Caco-2 (cell line): ENCODE measurements at regions not wholly inside any gene's neighbourhood (a gene's known extent, or its start where the extent isn't known, plus 50 kb on each side); places are given as distances from the start of the nearest gene placed in this dataset.
"Not testable (repeated sequence)": the region's sequence is repeated elsewhere in the genome, so short reads cannot be mapped to it uniquely, and the experiment has no call there.

Experiments
- BruUV-seq: library from RNA; stranded (reverse); fragments of 400-500 nt; replicated peaks from 2 replicates; lab custom pipeline; 2021; lab: Mats Ljungman, UMichigan
- CTCF ChIA-PET: fragments of 300-600 bp; sonication (Branson Sonifier 250); formaldehyde crosslinking; loops from one replicate; lab custom pipeline; 2022; ENCODE audit warnings: antibody characterized with exemption; lab: Charles Lee
- POLR2A ChIA-PET: fragments of 300-600 bp; sonication (Branson Sonifier 250); formaldehyde crosslinking; loops from one replicate; lab custom pipeline; 2022; ENCODE audit warnings: antibody characterized with exemption; lab: Charles Lee
- DNase-seq, 2 experiments: peaks; one replicate each; pipeline versions ENCODE4 v3.0.0 to v3.0.0-alpha.2; 2020 to 2022
- H3K27me3 ChIP-seq: replicated peaks from 2 replicates; pipeline ENCODE4 v1.6.0; 2011; ENCODE audit warnings: low read length; ENCODE audit not compliant: control insufficient read depth, insufficient read depth
- H3K36me3 ChIP-seq: 2 replicates; pipeline ENCODE4 v1.5.1; 2011; ENCODE audit warnings: low read length; ENCODE audit not compliant: control insufficient read depth, insufficient read depth
- H3K4me1 ChIP-seq: fragments of 250-450 bp; sonication (Bioruptor Pico); 2 replicates; pipeline ENCODE4 v1.5.1; 2020; ENCODE audit warnings: mild to moderate bottlenecking
- H3K4me3 ChIP-seq: 2 replicates; pipeline ENCODE4 v1.5.1; 2011; ENCODE audit warnings: low read depth, mild to moderate bottlenecking, control low read depth, low read length
- H3K9me3 ChIP-seq: fragments of 250-450 bp; sonication (Bioruptor Pico); 2 replicates; pipeline ENCODE4 v1.5.1; 2020; ENCODE audit warnings: mild to moderate bottlenecking, moderate library complexity
- H3K27ac Mint-ChIP-seq: one replicate; pipeline ENCODE4 v1.8.0; 2022; ENCODE audit warnings: mixed read lengths; ENCODE audit not compliant: unreplicated experiment
- H3K27me3 Mint-ChIP-seq: one replicate; pipeline ENCODE4 v1.8.0; 2022; ENCODE audit warnings: mixed read lengths; ENCODE audit not compliant: insufficient read depth, unreplicated experiment
- H3K36me3 Mint-ChIP-seq: one replicate; pipeline ENCODE4 v1.8.0; 2022; ENCODE audit warnings: mild to moderate bottlenecking, mixed read lengths; ENCODE audit not compliant: insufficient read depth, unreplicated experiment
- H3K4me1 Mint-ChIP-seq: one replicate; pipeline ENCODE4 v1.8.0; 2022; ENCODE audit warnings: low read depth, mixed read lengths; ENCODE audit not compliant: unreplicated experiment
- H3K4me3 Mint-ChIP-seq: one replicate; pipeline ENCODE4 v1.8.0; 2022; ENCODE audit warnings: mild to moderate bottlenecking, moderate library complexity, mixed read lengths; ENCODE audit not compliant: unreplicated experiment
- H3K9me3 Mint-ChIP-seq: one replicate; pipeline ENCODE4 v1.8.0; 2022; ENCODE audit warnings: mixed read lengths; ENCODE audit not compliant: unreplicated experiment
- intact Hi-C: fragments of 100-400 bp; cut with micrococcal nuclease; formaldehyde crosslinking; loops from one replicate; pipeline ENCODE4 v1.10.0; 2022; ENCODE audit not compliant: unreplicated experiment
- TF ChIP-seq, protein P1 (sequence below), 2 experiments: fragments of 200-600 bp in 1 of 2; IDR thresholded peaks; 1 replicate in 1 of 2; 2 replicates in 1 of 2; pipeline versions ENCODE4 v1.5.1 to v1.8.0; 2011 to 2022; ENCODE audit warnings: antibody characterized with exemption in 1 of 2, control low read depth in 1 of 2, inconsistent platforms in 1 of 2, low read depth in 1 of 2, low read length in 1 of 2, mild to moderate bottlenecking in 1 of 2, moderate library complexity in 1 of 2; ENCODE audit not compliant: insufficient read depth in 1 of 2, severe bottlenecking in 1 of 2, unreplicated experiment in 1 of 2

DNA sequence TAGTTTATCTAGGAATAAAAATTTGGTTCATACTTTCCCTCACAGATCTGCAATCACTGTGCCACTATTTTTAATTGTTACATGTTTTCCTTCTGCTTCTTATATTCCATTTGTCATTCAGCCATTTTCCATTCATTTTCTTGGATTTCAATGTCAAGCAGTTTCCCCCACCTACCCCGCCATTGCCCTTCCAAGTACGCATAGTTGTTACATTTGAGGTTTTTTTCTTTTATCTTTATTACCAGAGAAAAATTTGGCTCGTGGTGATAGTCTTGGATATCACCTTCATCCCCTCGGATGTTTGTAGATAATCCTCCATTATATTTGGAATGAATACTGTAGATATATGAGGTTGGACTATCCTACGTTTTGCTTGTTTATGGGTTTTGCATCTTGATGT lies 159.7 kb downstream of the CRPPA start:
- no peak overlapping the region for H3K4me3 ChIP-seq
- Mint-ChIP-seq H3K27me3 (no peaks in the 10 kb centered on the region), H3K9me3 (no peaks in the 10 kb centered on the region), H3K4me1 (no peaks in the 10 kb centered on the region), H3K4me3 (no peak overlapping the region), H3K27ac (no peak overlapping the region), H3K36me3 (no peaks in the 10 kb centered on the region)
- no peaks in the 10 kb centered on the region for H3K27me3 ChIP-seq
- intact Hi-C loops, result no loop called here
- ChIA-PET CTCF (no interaction called here), POLR2A (no interaction called here)
- no peaks in the 10 kb centered on the region; the same call in 1 of the 2 replicates for H3K4me1 ChIP-seq
- H3K9me3 ChIP-seq, result no peaks in the 10 kb centered on the region
- no peaks in the 10 kb centered on the region for H3K36me3 ChIP-seq
- TF ChIP-seq, protein P1, sequence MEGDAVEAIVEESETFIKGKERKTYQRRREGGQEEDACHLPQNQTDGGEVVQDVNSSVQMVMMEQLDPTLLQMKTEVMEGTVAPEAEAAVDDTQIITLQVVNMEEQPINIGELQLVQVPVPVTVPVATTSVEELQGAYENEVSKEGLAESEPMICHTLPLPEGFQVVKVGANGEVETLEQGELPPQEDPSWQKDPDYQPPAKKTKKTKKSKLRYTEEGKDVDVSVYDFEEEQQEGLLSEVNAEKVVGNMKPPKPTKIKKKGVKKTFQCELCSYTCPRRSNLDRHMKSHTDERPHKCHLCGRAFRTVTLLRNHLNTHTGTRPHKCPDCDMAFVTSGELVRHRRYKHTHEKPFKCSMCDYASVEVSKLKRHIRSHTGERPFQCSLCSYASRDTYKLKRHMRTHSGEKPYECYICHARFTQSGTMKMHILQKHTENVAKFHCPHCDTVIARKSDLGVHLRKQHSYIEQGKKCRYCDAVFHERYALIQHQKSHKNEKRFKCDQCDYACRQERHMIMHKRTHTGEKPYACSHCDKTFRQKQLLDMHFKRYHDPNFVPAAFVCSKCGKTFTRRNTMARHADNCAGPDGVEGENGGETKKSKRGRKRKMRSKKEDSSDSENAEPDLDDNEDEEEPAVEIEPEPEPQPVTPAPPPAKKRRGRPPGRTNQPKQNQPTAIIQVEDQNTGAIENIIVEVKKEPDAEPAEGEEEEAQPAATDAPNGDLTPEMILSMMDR (IDR thresholded peaks at IDR 0.05; ENCODE audit: insufficient read depth in 1 of 2, low read depth in 1 of 2, low read length in 1 of 2, severe bottlenecking in 1 of 2, unreplicated experiment in 1 of 2), result no peak
- no peak for DNase-seq
- BruUV-seq, result no TSS peak

DNA sequence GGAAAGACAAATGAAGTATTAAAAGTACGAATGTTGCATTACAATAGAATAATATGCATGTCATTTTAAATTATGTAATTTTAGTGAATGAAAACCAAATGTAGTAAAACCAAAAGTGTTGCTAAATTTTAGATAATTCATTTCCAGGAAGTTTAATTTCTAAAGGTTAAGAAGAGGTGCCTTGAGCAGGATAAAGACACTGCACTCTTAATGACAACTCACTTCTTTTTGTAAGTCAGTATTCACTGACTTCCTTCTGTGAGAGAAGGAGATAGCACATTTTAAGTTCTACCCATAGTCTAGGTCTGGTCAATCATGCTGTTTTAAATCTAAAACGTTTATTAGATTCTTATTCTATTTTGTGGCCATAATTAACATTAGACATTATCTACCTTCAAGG lies 160.2 kb downstream of the CRPPA start:
- Mint-ChIP-seq H3K4me1 (no peaks in the 10 kb centered on the region), H3K9me3 (no peaks in the 10 kb centered on the region), H3K36me3 (no peaks in the 10 kb centered on the region), H3K4me3 (no peak overlapping the region), H3K27ac (no peak overlapping the region), H3K27me3 (no peaks in the 10 kb centered on the region)
- no peak for DNase-seq
- Histone ChIP-seq H3K9me3 (no peaks in the 10 kb centered on the region), H3K4me1 (no peaks in the 10 kb centered on the region; the same call in 1 of the 2 replicates), H3K27me3 (no peaks in the 10 kb centered on the region), H3K36me3 (no peaks in the 10 kb centered on the region), H3K4me3 (no peak overlapping the region)
- intact Hi-C loops, result no loop called here
- TF ChIP-seq, protein P1 (IDR thresholded peaks at IDR 0.05; ENCODE audit: insufficient read depth in 1 of 2, low read depth in 1 of 2, low read length in 1 of 2, severe bottlenecking in 1 of 2, unreplicated experiment in 1 of 2), result no peak
- POLR2A ChIA-PET, result no interaction called here
- CTCF ChIA-PET, result no interaction called here
- BruUV-seq, result no TSS peak

DNA sequence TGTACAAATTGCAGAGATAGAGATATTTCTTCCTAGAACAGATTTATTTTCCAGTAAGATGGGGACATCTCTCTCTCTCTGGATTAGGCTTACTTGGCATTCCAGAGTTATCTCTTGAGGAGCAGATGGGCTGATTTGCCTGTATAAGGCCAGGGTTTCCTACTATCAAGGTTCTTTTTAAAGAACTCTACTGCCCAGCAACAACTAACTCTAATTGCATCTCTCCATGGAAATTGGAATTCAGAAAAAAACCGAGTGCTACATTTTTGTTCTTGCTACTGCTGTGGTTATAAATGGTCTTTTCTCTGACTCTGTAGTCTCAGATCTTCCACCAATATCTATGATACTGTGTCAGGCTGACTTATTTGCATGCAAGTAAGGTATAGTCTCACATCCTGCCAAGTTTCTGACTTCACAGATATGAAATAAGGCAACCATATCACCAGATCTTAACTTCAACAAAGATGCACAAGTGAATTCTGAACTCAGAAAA lies 161.1 kb downstream of the CRPPA start:
- Mint-ChIP-seq H3K27me3 (no peaks in the 10 kb centered on the region), H3K4me1 (no peaks in the 10 kb centered on the region), H3K27ac (no peak overlapping the region), H3K4me3 (no peak overlapping the region), H3K9me3 (peaks cover 2% of the 10 kb centered on the region), H3K36me3 (no peaks in the 10 kb centered on the region)
- intact Hi-C loops, result no loop called here
- Histone ChIP-seq H3K27me3 (no peaks in the 10 kb centered on the region), H3K9me3 (no peaks in the 10 kb centered on the region), H3K4me1 (no peaks in the 10 kb centered on the region; the same call in 1 of the 2 replicates), H3K36me3 (no peaks in the 10 kb centered on the region), H3K4me3 (no peak overlapping the region)
- CTCF ChIA-PET, result no interaction called here
- POLR2A ChIA-PET, result no interaction called here
- TF ChIP-seq, protein P1 (IDR thresholded peaks at IDR 0.05; ENCODE audit: insufficient read depth in 1 of 2, low read depth in 1 of 2, low read length in 1 of 2, severe bottlenecking in 1 of 2, unreplicated experiment in 1 of 2), result no peak
- no TSS peak for BruUV-seq
- DNase-seq, result no peak

DNA sequence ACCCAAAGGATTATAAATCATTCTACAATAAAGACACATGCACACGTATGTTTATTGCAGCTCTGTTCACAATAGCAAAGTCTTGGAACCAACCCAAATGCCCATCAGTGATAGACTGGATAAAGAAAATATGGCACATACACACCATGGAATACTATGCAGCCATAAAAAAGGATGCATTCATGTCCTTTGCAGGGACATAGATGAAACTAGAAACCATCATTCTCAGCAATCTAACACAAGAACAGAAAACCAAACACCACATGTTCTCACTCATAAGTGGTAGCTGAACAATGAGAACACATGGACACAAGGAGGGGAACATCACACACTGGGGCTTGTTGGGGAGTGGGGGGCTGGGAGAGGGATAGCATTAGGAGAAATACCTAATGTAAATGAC lies 164.9 kb downstream of the CRPPA start:
- intact Hi-C loops, H3K4me3 Mint-ChIP-seq, CTCF ChIA-PET, H3K4me1 Mint-ChIP-seq, DNase-seq, H3K36me3 Mint-ChIP-seq, H3K27ac Mint-ChIP-seq, POLR2A ChIA-PET, H3K4me3 ChIP-seq, H3K36me3 ChIP-seq, BruUV-seq, H3K4me1 ChIP-seq, H3K27me3 Mint-ChIP-seq, H3K27me3 ChIP-seq, H3K9me3 ChIP-seq: not testable (repeated sequence)
- H3K9me3 Mint-ChIP-seq, result peaks cover 14% of the 10 kb centered on the region

DNA sequence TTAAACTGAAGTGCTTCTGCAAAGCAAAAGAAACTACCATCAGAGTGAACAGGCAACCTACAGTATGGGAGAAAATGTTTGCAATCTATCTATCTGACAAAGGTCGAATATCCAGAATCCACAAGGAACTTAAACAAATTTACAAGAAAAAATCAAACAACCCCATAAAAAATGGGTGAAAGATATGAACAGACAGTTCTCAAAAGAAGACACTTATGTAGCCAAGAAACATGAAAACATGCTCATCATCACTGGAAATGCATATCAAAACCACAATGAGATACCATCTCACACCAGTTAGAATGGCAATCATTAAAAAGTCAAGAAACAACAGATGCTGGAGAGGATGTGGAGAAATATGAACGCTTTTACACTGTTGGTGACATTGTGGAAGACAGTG lies 165.4 kb downstream of the CRPPA start:
- H3K4me3 Mint-ChIP-seq, POLR2A ChIA-PET, CTCF ChIA-PET, H3K27me3 Mint-ChIP-seq, H3K4me1 Mint-ChIP-seq, H3K4me3 ChIP-seq, BruUV-seq, H3K9me3 ChIP-seq, H3K27me3 ChIP-seq, H3K36me3 ChIP-seq, H3K36me3 Mint-ChIP-seq, H3K27ac Mint-ChIP-seq, H3K4me1 ChIP-seq, DNase-seq, intact Hi-C loops: not testable (repeated sequence)
- H3K9me3 Mint-ChIP-seq, result peaks cover 14% of the 10 kb centered on the region
